HCT116 (cell line): ENCODE measurements at regions not wholly inside any gene's neighbourhood (a gene's known extent, or its start where the extent isn't known, plus 50 kb on each side); places are given as distances from the start of the nearest gene placed in this dataset.

Experiments
- ATAC-seq: fragments of 200-7000 bp; cut with Tn5 transposase; 2 replicates; pipeline ENCODE4 v1.9.1; 2020; ENCODE audit warnings: mild to moderate bottlenecking, moderate library complexity
- BruUV-seq: library from RNA; stranded (reverse); fragments of 400-500 nt; replicated peaks from 2 replicates; lab custom pipeline; 2021; lab: Mats Ljungman, UMichigan
- CTCF ChIA-PET: fragments of 300-600 bp; sonication (Branson Sonifier 250); formaldehyde crosslinking; loops from one replicate; lab custom pipeline; 2021; ENCODE audit warnings: antibody characterized with exemption; lab: Charles Lee
- POLR2A ChIA-PET: fragments of 300-600, 350-600 bp; sonication (Branson Sonifier 250); formaldehyde crosslinking; loops from one replicate; lab custom pipeline; 2021; ENCODE audit warnings: antibody characterized with exemption; lab: Charles Lee
- RAD21 ChIA-PET, 2 experiments: fragments of 300-600 bp; sonication (Branson Sonifier 250); formaldehyde crosslinking; loops; one replicate each; lab custom pipeline; 2023; ENCODE audit warnings: low total read pairs in 2 of 2; ENCODE audit not compliant: uncharacterized antibody in 2 of 2, unreplicated experiment in 2 of 2, low non-redundant PET in 1 of 2; lab: Charles Lee
- DNase-seq: peaks from one replicate; pipeline ENCODE4 v3.0.0-alpha.2; 2010; ENCODE audit warnings: low read depth, low spot score
- H2AFZ ChIP-seq: fragments of 200-600 bp; shearing (Covaris generic), sonication (generic); 2 replicates; pipeline ENCODE4 v1.6.1; 2017; ENCODE audit warnings: low read depth, mixed run types, mixed read lengths, antibody characterized with exemption, low read length; ENCODE audit not compliant: poor library complexity, severe bottlenecking
- H3K27ac ChIP-seq: 2 replicates; pipeline ENCODE4 v1.5.1; 2012; ENCODE audit warnings: low read depth, low read length
- H3K27me3 ChIP-seq: fragments of 200-600 bp; sonication (generic); 2 replicates; pipeline ENCODE4 v1.6.1; 2016; ENCODE audit warnings: mixed run types, low read length, mixed read lengths; ENCODE audit not compliant: insufficient read depth
- H3K36me3 ChIP-seq, 2 experiments: fragments of 200-500 bp in 1 of 2; fragments of 200-600 bp in 1 of 2; sonication (Bioruptor generic) in 1 of 2; sonication (generic) in 1 of 2; 2 replicates each; pipeline versions ENCODE4 v1.5.1 to v1.6.1; 2014 to 2016; ENCODE audit warnings: low read length in 2 of 2, inconsistent platforms in 1 of 2, mixed read lengths in 1 of 2, mixed run types in 1 of 2; ENCODE audit not compliant: insufficient read depth in 2 of 2, control insufficient read depth in 1 of 2
- H3K4me1 ChIP-seq, 2 experiments: fragments of 200-600 bp in 1 of 2; sonication (generic) in 1 of 2; 2 replicates each; pipeline versions ENCODE4 v1.5.1 to v1.6.1; 2012 to 2017; ENCODE audit warnings: low read length in 2 of 2, inconsistent platforms in 1 of 2, mild to moderate bottlenecking in 1 of 2, mixed read lengths in 1 of 2, mixed run types in 1 of 2, moderate library complexity in 1 of 2; ENCODE audit not compliant: insufficient read depth in 2 of 2, control insufficient read depth in 1 of 2
- H3K4me2 ChIP-seq: fragments of 200-600 bp; sonication (generic); 2 replicates; pipeline ENCODE4 v1.6.1; 2017; ENCODE audit warnings: mixed run types, low read length, mixed read lengths
- H3K4me3 ChIP-seq, 2 experiments: fragments of 200-600 bp in 1 of 2; sonication (generic) in 1 of 2; replicated peaks in 1 of 2; 2 replicates each; pipeline ENCODE4 v1.5.1; 2011 to 2016; ENCODE audit warnings: low read length in 2 of 2, control low read depth in 1 of 2, low read depth in 1 of 2, mild to moderate bottlenecking in 1 of 2, mixed read lengths in 1 of 2, mixed run types in 1 of 2
- H3K79me2 ChIP-seq: fragments of 200-600 bp; sonication (generic); 2 replicates; pipeline ENCODE4 v1.6.1; 2017; ENCODE audit warnings: mild to moderate bottlenecking, mixed run types, low read length, moderate library complexity, mixed read lengths; ENCODE audit not compliant: insufficient read depth
- H3K9ac ChIP-seq: fragments of 200-600 bp; sonication (generic); 2 replicates; pipeline ENCODE4 v1.6.1; 2016; ENCODE audit warnings: low read length, mixed read lengths
- H3K9me2 ChIP-seq: fragments of 200-600 bp; sonication (generic), shearing (Covaris generic); 2 replicates; pipeline ENCODE4 v1.6.1; 2017; ENCODE audit warnings: mixed run types, mild to moderate bottlenecking, moderate library complexity; ENCODE audit not compliant: insufficient read depth
- H3K9me3 ChIP-seq, 2 experiments: fragments of 200-500 bp in 1 of 2; fragments of 200-600 bp in 1 of 2; sonication (Bioruptor generic) in 1 of 2; sonication (generic) in 1 of 2; 2 replicates each; pipeline ENCODE4 v1.6.1; 2014 to 2017; ENCODE audit warnings: low read length in 2 of 2, mixed read lengths in 2 of 2, inconsistent platforms in 1 of 2, low read depth in 1 of 2, mild to moderate bottlenecking in 1 of 2, mixed run types in 1 of 2, moderate library complexity in 1 of 2; ENCODE audit not compliant: control insufficient read depth in 1 of 2, insufficient read depth in 1 of 2
- H4K20me1 ChIP-seq: fragments of 200-600 bp; sonication (generic), shearing (Covaris generic); 2 replicates; pipeline ENCODE4 v1.6.1; 2017; ENCODE audit warnings: mixed run types, mild to moderate bottlenecking, moderate library complexity; ENCODE audit not compliant: insufficient read depth
- CBX3 ChIP-seq: IDR thresholded peaks from 2 replicates; pipeline ENCODE4 v1.6.1; 2012; ENCODE audit warnings: low read depth
- EGR1 ChIP-seq: IDR thresholded peaks from 2 replicates; pipeline ENCODE4 v1.6.1; 2012; ENCODE audit warnings: low read depth
- ELF1 ChIP-seq: IDR thresholded peaks from 2 replicates; pipeline ENCODE4 v1.6.1; 2012; ENCODE audit warnings: low read depth, borderline replicate concordance
- EZH2phosphoT487 ChIP-seq: fragments of 200-600 bp; IDR thresholded peaks from 2 replicates; pipeline ENCODE4 v1.6.1; 2018; ENCODE audit warnings: antibody characterized with exemption, borderline replicate concordance
- FOSL1 ChIP-seq: IDR thresholded peaks from 2 replicates; pipeline ENCODE4 v1.6.1; 2012; ENCODE audit warnings: low read depth
- POLR2A ChIP-seq: IDR thresholded peaks from 2 replicates; pipeline ENCODE4 v1.7.0; 2011; ENCODE audit warnings: borderline replicate concordance; ENCODE audit not compliant: insufficient read depth, insufficient read length; ENCODE audit errors: extremely low read depth
- POLR2AphosphoS5 ChIP-seq: IDR thresholded peaks from 2 replicates; pipeline ENCODE4 v1.6.1; 2011; ENCODE audit warnings: mild to moderate bottlenecking, low read depth, low read length, moderate library complexity
- SP1 ChIP-seq: IDR thresholded peaks from 2 replicates; pipeline ENCODE4 v1.6.1; 2012; ENCODE audit warnings: low read depth
- SRF ChIP-seq: IDR thresholded peaks from 2 replicates; pipeline ENCODE4 v1.6.1; 2012; ENCODE audit warnings: low read depth
- YY1 ChIP-seq: IDR thresholded peaks from 2 replicates; pipeline ENCODE4 v1.6.1; 2011; ENCODE audit warnings: low read length, low read depth, moderate library complexity, mild to moderate bottlenecking; ENCODE audit not compliant: insufficient replicate concordance; ENCODE audit errors: extremely low read depth
- ZNF274 ChIP-seq: fragments of 200-500 bp; sonication (Bioruptor generic); IDR thresholded peaks from 2 replicates; pipeline ENCODE4 v1.6.1; 2014; ENCODE audit warnings: mild to moderate bottlenecking, low read depth, low read length, inconsistent platforms
- intact Hi-C: fragments of 100-400 bp; cut with micrococcal nuclease; formaldehyde crosslinking; loops from 2 replicates; pipeline ENCODE4 v1.10.0; 2022
- TF ChIP-seq, protein P1 (sequence below), 3 experiments: fragments of 200-600 bp in 1 of 3; sonication (generic) in 1 of 3; IDR thresholded peaks in 2 of 3; conservative IDR thresholded peaks in 1 of 3; 2 replicates each; pipeline ENCODE4 v1.5.1; 2012 to 2017; ENCODE audit warnings: low read depth in 2 of 3, low read length in 2 of 3, antibody characterized with exemption in 1 of 3, borderline replicate concordance in 1 of 3, control low read depth in 1 of 3, mild to moderate bottlenecking in 1 of 3, mixed read lengths in 1 of 3, mixed run types in 1 of 3, moderate library complexity in 1 of 3; ENCODE audit not compliant: insufficient read depth in 1 of 3
- TF ChIP-seq, protein P2 (sequence below): IDR thresholded peaks from 2 replicates; pipeline ENCODE4 v1.6.1; 2012
- TF ChIP-seq, protein P3 (sequence below): IDR thresholded peaks from 2 replicates; pipeline ENCODE4 v1.6.1; 2012; ENCODE audit warnings: low read depth

DNA sequence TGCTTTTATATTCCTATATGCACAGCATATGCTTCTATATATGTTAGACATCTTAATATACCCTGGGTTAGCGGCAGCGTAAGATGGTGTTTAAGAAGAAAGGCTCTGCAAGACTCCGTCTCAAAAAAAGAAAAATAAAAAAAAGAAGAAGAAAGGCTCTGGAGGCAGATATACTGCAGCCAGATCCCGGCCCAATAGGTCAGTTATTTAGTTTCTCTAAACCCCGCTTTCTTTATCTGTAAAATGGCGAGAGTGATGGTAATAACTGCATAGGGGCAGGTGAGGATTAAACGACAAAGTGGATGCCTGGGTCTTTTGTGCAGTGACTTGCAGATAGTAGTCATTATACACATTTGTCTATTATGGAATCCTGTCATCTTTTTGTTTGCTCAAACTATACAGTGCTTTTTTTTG, 115.2 kb downstream of the NAA11 start:
- Histone ChIP-seq H3K9me2 (no peaks in the 10 kb centered on the region), H3K4me3 (no peak overlapping the region), H3K27ac (no peak overlapping the region), H4K20me1 (no peaks in the 10 kb centered on the region), H3K79me2 (no peaks in the 10 kb centered on the region), H3K4me1 (no peaks in the 10 kb centered on the region), H3K36me3 (no peaks in the 10 kb centered on the region), H3K9me3 (no peaks in the 10 kb centered on the region), H3K9ac (no peak overlapping the region), H2AFZ (no peak overlapping the region), H3K27me3 (no peaks in the 10 kb centered on the region), H3K4me2 (no peak overlapping the region)
- ChIA-PET RAD21 (no interaction called here), POLR2A (interaction anchor here (0.6 kb wide), 1 partner anchor 1321 kb away, joined by 3 read pairs; no protein-coding TSS in a partner anchor), CTCF (no interaction called here)
- TF ChIP-seq POLR2A (no peak), EGR1 (no peak), SRF (no peak), SP1 (no peak), YY1 (no peak), FOSL1 (no peak), CBX3 (no peak), ZNF274 (no peak), EZH2phosphoT487 (no peak), POLR2AphosphoS5 (no peak), ELF1 (no peak)
- TF ChIP-seq, protein P1, sequence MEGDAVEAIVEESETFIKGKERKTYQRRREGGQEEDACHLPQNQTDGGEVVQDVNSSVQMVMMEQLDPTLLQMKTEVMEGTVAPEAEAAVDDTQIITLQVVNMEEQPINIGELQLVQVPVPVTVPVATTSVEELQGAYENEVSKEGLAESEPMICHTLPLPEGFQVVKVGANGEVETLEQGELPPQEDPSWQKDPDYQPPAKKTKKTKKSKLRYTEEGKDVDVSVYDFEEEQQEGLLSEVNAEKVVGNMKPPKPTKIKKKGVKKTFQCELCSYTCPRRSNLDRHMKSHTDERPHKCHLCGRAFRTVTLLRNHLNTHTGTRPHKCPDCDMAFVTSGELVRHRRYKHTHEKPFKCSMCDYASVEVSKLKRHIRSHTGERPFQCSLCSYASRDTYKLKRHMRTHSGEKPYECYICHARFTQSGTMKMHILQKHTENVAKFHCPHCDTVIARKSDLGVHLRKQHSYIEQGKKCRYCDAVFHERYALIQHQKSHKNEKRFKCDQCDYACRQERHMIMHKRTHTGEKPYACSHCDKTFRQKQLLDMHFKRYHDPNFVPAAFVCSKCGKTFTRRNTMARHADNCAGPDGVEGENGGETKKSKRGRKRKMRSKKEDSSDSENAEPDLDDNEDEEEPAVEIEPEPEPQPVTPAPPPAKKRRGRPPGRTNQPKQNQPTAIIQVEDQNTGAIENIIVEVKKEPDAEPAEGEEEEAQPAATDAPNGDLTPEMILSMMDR (IDR thresholded peaks at IDR 0.05 in 2 of 3, conservative IDR thresholded peaks at IDR 0.05 in 1 of 3; ENCODE audit: borderline replicate concordance in 1 of 3, insufficient read depth in 1 of 3, low read depth in 2 of 3, low read length in 2 of 3), result no peak
- TF ChIP-seq, protein P2, sequence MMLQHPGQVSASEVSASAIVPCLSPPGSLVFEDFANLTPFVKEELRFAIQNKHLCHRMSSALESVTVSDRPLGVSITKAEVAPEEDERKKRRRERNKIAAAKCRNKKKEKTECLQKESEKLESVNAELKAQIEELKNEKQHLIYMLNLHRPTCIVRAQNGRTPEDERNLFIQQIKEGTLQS, result no peak
- TF ChIP-seq, protein P3, sequence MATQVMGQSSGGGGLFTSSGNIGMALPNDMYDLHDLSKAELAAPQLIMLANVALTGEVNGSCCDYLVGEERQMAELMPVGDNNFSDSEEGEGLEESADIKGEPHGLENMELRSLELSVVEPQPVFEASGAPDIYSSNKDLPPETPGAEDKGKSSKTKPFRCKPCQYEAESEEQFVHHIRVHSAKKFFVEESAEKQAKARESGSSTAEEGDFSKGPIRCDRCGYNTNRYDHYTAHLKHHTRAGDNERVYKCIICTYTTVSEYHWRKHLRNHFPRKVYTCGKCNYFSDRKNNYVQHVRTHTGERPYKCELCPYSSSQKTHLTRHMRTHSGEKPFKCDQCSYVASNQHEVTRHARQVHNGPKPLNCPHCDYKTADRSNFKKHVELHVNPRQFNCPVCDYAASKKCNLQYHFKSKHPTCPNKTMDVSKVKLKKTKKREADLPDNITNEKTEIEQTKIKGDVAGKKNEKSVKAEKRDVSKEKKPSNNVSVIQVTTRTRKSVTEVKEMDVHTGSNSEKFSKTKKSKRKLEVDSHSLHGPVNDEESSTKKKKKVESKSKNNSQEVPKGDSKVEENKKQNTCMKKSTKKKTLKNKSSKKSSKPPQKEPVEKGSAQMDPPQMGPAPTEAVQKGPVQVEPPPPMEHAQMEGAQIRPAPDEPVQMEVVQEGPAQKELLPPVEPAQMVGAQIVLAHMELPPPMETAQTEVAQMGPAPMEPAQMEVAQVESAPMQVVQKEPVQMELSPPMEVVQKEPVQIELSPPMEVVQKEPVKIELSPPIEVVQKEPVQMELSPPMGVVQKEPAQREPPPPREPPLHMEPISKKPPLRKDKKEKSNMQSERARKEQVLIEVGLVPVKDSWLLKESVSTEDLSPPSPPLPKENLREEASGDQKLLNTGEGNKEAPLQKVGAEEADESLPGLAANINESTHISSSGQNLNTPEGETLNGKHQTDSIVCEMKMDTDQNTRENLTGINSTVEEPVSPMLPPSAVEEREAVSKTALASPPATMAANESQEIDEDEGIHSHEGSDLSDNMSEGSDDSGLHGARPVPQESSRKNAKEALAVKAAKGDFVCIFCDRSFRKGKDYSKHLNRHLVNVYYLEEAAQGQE, result no peak
- intact Hi-C loops, result no loop called here
- no peak for ATAC-seq
- no TSS peak for BruUV-seq
- DNase-seq, result no peak
